Stimulated activated CD8-positive, alpha-beta memory T cell treated with anti-CD3 and anti-CD28 coated beads, Interleukin-4, amount 100 ng/mL, for 1 hour (primary cell): ENCODE measurements at regions not wholly inside any gene's neighbourhood (a gene's known extent, or its start where the extent isn't known, plus 50 kb on each side); places are given as distances from the start of the nearest gene placed in this dataset.

Experiments
- DNase-seq, 2 donors: peaks; one replicate each; pipeline ENCODE4 v3.0.0-alpha.2; 2020; ENCODE audit warnings: low read depth in 2 of 2, low spot score in 1 of 2

- DNase-seq: no peak
These were observed 332.9 kb downstream of the PTEN start for GRCh38 chr10:88196291-88196690.

- DNase-seq: no peak
These were observed 334.6 kb downstream of the PTEN start for GRCh38 chr10:88198023-88198422.

GRCh38 chr10:88200312-88201032 is 337.0 kb downstream of the PTEN start:
- DNase-seq: no peak

- no peak for DNase-seq
These were observed 342.5 kb downstream of the PTEN start for GRCh38 chr10:88205842-88206446.

GRCh38 chr10:88207121-88207546 is 343.7 kb downstream of the PTEN start:
- DNase-seq: no peak

- DNase-seq: no peak
These were observed 345.8 kb downstream of the PTEN start for GRCh38 chr10:88209231-88209630.

GRCh38 chr10:88209837-88210561 is 346.6 kb downstream of the PTEN start:
- no peak for DNase-seq

- DNase-seq: no peak
These were observed 347.8 kb downstream of the PTEN start for GRCh38 chr10:88211230-88211629.

GRCh38 chr10:88212069-88212468 is 348.6 kb downstream of the PTEN start:
- DNase-seq: no peak

GRCh38 chr10:88213065-88213605 is 349.7 kb downstream of the PTEN start:
- DNase-seq: no peak

- no peak for DNase-seq
These were observed 353.6 kb downstream of the PTEN start for GRCh38 chr10:88216976-88217375.

- DNase-seq: no peak
These were observed 354.9 kb downstream of the PTEN start for GRCh38 chr10:88218362-88218761.

GRCh38 chr10:88219753-88220152 is 356.3 kb downstream of the PTEN start:
- no peak for DNase-seq

- DNase-seq: no peak
These were observed 357.9 kb downstream of the PTEN start for GRCh38 chr10:88221010-88221973.

GRCh38 chr10:88222881-88223280 is 359.5 kb downstream of the PTEN start:
- no peak for DNase-seq
